GM19438 (cell line): ENCODE measurements at regions not wholly inside any gene's neighbourhood (a gene's known extent, or its start where the extent isn't known, plus 50 kb on each side); places are given as distances from the start of the nearest gene placed in this dataset.

Source experiments
- ATAC-seq: cut with Tn5 transposase; IDR thresholded peaks from one replicate; pipeline ENCODE4 v1.9.1; 2021; ENCODE audit warnings: low read depth; ENCODE audit not compliant: unreplicated experiment

DNA sequence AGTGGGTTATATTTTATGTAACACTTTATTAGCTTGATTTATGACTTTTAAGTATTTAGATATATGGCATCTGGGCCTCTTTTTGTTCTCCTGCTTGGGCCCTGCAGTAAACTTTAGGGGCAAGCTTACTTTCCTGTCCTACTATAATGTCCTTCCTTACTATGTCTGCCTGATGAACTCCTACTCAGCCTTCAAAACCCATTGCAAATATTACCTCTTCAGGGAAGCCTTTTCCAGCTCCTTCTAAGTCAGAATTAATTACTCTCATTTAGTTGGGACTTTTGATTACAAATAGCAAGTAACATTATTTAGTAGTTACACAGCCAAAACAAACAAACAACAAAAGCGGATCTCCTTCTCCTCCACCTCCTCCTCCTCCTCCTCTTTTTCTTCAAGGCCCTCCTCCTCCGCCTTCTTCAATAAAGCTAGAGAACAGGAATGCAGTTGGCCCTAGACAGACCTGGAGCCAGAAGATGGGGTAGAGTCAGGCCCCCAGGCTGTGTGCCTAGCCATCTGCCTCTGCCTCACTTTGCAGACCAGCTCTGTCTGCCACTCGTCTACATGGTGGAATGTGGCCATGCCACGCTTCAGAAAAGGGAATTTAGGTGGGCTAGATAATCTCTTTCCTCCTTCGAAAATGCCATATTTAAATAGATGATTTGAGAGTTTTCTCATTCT, 301.2 kb downstream of the SP3 start:
- ATAC-seq: no peak

- ATAC-seq: no peak
These were observed 300.7 kb downstream of the SP3 start for GRCh38 chr2:173664513-173664910.

- no peak for ATAC-seq
These were observed 298.8 kb downstream of the SP3 start for GRCh38 chr2:173666171-173666888.

- no peak for ATAC-seq
These were observed 298.2 kb downstream of the SP3 start for GRCh38 chr2:173667014-173667413.

- no peak for ATAC-seq
These were observed 297.8 kb downstream of the SP3 start for GRCh38 chr2:173667415-173667814.

- no peak for ATAC-seq
These were observed 295.8 kb downstream of the SP3 start for GRCh38 chr2:173669271-173669853.

DNA sequence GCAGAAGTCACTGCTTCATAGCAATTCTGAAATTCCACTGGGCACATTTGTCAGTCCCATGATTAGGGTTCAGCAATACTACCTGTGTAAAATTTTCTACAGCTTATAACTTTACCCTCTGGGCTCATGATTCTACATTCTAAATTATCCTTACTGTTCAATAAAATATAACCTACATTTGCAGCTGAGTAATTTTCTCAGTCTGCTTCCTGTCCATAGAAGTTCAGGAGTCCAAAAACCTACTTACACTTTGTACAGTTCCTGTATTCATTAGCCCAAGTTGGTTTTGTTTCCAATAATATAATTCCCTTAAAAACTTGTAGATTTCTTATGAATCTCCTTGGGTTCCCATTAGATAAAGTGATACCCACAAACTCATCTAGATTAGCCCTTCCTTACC, 295.3 kb downstream of the SP3 start:
- ATAC-seq: no peak

GRCh38 chr2:173672573-173673340, 292.4 kb downstream of the SP3 start:
- ATAC-seq: no peak

DNA sequence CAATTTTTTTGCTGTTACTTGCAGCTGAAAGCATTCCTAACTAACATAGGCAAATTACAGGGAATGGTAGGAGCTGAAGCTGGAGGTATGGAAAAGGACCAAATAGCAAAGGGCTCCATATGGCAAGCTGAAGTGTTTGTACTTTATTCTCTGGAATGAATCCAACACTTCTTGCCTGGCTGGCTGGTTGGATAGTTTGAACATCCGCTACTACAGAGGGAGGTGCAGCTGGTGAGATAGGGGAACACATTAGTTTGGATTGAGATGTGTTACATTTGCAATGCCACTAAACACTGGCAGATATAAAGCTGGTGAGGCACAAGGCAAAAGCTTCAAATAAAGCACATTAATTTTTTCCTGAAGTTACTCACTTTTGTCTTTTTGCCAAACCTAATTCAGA, 291.5 kb downstream of the SP3 start:
- ATAC-seq: no peak

DNA sequence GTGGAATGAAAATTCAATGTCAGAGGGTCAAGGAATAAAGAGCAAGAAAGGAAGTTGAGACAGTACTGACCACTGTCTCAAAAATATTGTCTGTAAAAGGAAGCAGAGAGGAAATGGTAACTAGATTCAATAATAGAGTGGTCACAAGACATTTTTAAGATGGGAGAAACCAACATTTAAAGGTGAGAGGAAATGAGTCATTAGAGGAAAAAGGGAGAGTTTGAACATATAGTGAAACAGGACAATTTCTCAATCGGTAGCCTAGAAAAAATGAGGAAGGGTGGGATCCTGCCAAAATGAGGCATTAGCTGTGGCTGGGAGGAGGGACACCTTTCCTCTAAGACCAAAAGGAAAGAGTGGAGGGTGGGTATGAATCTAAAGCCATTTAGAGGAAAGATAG, 288.5 kb downstream of the SP3 start:
- ATAC-seq: no peak

- ATAC-seq: no peak
These were observed 287.0 kb downstream of the SP3 start for GRCh38 chr2:173678186-173678585.

DNA sequence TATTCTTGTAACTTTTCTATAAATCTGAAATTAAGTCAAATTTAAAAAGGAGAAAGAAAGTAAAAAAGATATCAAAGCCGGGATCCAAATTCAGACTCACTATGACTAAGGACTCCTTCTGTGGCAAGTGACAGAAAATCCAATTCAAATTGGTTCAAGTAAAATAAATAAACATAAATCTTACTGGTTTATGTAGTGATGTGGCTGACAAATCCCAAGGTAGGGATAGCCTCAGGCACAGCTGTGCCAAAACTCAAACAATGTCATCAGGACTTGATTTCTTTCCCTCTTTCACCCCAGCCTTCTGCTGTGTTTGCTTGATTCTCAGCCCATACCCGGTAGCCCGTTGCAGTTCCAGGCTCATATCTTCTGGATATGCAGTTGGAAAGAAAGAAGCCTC, 284.6 kb downstream of the SP3 start:
- ATAC-seq: no peak

DNA sequence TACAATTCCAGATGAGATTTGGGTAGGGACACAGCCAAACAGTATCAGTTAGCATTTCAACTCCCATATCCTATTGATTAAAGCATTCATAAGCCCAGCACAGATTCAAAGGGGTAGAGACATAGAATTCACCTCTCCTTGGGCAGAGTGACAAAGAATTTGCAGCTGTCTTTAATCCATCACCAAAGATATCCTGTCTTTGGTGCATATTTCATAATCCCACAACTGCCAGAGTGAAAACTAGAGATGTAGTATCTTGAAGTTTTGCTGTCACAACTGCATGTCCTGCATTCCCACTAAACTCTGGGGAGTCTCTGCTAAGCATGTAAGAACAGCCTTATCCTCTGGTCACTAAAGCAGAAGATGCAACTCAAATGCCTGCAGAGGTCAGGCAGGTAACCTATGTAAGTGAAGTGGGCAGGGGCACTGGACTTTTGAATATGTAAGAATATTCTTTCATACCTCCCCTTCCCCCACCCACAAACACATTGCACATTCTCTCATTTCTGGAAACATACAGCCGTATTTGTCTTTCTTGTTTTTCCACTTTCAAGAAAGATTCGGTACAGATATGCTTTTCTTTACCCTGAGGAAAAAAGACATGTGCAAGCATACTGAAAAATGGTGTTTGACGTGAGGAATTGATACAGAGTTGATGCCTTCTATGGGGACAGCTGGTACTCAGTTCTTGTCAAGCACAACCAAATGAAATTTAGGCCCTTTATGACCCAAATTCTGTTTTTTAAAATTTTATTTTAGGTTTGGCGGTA, 283.1 kb downstream of the SP3 start:
- no peak for ATAC-seq

DNA sequence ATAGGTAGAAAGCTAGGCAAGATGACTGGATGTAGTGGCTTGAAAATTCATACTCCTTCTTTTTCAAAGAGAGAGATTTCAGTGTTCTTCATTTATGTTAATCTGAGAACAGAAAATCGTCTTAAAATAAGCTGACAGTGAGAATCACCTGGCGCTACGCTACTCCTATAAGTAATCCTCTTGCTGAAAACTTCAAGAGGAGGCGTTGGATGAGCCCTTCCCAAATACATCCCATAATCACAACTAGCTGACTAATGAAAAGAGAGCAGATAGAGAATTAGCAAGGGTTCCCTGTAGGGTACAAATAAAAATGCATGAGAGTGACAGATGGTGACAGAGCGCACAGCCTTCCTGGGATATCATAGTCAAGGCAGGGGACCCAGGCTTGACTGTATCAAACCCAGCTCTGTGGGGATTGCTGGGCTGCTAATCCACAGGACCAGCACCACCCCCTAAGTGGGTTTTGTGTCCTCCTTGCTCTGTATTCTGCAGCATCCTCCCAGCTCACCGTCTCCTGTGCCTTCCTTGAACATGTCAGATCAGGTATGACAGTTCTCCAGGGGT, 280.2 kb downstream of the SP3 start:
- ATAC-seq: no peak

GRCh38 chr2:173690349-173690748, 274.8 kb downstream of the SP3 start:
- no peak for ATAC-seq

GRCh38 chr2:173692068-173692467, 273.1 kb downstream of the SP3 start:
- no peak for ATAC-seq

GRCh38 chr2:173693044-173693589, 272.1 kb downstream of the SP3 start:
- no peak for ATAC-seq

DNA sequence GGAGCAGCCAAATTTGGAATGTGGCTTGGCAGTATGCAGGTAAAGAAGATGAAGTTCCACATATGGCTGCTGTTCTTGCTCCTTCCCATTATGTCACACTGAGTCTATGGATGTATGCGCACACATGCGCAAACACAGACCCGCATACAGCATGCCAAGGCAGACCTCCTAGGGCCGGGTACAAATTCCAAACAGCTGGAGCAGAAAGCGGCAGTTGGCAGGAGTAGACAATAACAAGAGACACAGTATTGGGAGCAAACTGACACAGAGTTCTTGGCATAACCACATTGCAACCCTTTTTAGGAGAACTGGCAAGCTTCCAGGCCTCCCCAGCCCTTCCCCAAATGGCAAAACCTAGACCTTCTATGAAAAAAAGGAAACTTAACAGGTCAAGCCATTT, 268.9 kb downstream of the SP3 start:
- no peak for ATAC-seq

DNA sequence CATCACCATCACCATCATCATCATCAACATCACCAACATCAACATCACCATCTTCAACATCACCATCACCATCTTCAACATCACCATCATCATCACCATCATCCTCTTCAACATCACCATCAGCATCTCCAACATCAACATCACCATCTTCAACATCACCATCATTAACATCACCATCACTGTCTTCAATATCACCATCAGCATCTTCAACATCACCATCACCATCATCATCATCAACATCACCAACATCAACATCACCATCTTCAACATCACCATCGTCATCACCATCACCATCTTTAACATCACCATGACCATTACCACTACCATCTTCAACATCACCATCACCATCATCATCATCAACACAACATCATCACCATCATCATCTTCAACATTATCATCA, 267.2 kb downstream of the SP3 start:
- no peak for ATAC-seq

- no peak for ATAC-seq
These were observed 259.5 kb downstream of the SP3 start for GRCh38 chr2:173705656-173706055.
